ENCODE measurements at regions not wholly inside any gene's neighbourhood (a gene's known extent, or its start where the extent isn't known, plus 50 kb on each side); places are given as distances from the start of the nearest gene placed in this dataset.

GRCh38 chr14:43914041-43914693 lies 592.9 kb downstream of the FSCB start:
- Histone ChIP-seq H3K4me3 (no peak overlapping the region), H3K4me2 (no peak overlapping the region), H3K36me3 (ENCODE audit: insufficient read depth) (no peaks in the 10 kb centered on the region), H4K20me1 (replicated peaks; ENCODE audit: insufficient read depth) (no peaks in the 10 kb centered on the region), H3K79me2 (replicated peaks; ENCODE audit: insufficient read depth) (no peaks in the 10 kb centered on the region), H3K27ac (ENCODE audit: low read depth) (no peak overlapping the region), H3K27me3 (ENCODE audit: insufficient read depth) (no peaks in the 10 kb centered on the region), H2AFZ (peak overlapping the region; percentile 38; the same call in 1 of the 2 replicates), H3K4me1 (ENCODE audit: insufficient read depth) (no peaks in the 10 kb centered on the region), H3K9me2 (ENCODE audit: insufficient read depth) (no peaks in the 10 kb centered on the region), H3F3A (replicated peaks; ENCODE audit: low read depth) (no peaks in the 10 kb centered on the region)
- TF ChIP-seq JUNB (IDR thresholded peaks at IDR 0.05; ENCODE audit: unreplicated experiment) (no peak), ZNF114 (CRISPR knock-in tag; IDR thresholded peaks at IDR 0.05) (no peak), EZH2 (IDR thresholded peaks at IDR 0.05; ENCODE audit: low read depth, unreplicated experiment) (no peak)
- TF ChIP-seq, protein P1, sequence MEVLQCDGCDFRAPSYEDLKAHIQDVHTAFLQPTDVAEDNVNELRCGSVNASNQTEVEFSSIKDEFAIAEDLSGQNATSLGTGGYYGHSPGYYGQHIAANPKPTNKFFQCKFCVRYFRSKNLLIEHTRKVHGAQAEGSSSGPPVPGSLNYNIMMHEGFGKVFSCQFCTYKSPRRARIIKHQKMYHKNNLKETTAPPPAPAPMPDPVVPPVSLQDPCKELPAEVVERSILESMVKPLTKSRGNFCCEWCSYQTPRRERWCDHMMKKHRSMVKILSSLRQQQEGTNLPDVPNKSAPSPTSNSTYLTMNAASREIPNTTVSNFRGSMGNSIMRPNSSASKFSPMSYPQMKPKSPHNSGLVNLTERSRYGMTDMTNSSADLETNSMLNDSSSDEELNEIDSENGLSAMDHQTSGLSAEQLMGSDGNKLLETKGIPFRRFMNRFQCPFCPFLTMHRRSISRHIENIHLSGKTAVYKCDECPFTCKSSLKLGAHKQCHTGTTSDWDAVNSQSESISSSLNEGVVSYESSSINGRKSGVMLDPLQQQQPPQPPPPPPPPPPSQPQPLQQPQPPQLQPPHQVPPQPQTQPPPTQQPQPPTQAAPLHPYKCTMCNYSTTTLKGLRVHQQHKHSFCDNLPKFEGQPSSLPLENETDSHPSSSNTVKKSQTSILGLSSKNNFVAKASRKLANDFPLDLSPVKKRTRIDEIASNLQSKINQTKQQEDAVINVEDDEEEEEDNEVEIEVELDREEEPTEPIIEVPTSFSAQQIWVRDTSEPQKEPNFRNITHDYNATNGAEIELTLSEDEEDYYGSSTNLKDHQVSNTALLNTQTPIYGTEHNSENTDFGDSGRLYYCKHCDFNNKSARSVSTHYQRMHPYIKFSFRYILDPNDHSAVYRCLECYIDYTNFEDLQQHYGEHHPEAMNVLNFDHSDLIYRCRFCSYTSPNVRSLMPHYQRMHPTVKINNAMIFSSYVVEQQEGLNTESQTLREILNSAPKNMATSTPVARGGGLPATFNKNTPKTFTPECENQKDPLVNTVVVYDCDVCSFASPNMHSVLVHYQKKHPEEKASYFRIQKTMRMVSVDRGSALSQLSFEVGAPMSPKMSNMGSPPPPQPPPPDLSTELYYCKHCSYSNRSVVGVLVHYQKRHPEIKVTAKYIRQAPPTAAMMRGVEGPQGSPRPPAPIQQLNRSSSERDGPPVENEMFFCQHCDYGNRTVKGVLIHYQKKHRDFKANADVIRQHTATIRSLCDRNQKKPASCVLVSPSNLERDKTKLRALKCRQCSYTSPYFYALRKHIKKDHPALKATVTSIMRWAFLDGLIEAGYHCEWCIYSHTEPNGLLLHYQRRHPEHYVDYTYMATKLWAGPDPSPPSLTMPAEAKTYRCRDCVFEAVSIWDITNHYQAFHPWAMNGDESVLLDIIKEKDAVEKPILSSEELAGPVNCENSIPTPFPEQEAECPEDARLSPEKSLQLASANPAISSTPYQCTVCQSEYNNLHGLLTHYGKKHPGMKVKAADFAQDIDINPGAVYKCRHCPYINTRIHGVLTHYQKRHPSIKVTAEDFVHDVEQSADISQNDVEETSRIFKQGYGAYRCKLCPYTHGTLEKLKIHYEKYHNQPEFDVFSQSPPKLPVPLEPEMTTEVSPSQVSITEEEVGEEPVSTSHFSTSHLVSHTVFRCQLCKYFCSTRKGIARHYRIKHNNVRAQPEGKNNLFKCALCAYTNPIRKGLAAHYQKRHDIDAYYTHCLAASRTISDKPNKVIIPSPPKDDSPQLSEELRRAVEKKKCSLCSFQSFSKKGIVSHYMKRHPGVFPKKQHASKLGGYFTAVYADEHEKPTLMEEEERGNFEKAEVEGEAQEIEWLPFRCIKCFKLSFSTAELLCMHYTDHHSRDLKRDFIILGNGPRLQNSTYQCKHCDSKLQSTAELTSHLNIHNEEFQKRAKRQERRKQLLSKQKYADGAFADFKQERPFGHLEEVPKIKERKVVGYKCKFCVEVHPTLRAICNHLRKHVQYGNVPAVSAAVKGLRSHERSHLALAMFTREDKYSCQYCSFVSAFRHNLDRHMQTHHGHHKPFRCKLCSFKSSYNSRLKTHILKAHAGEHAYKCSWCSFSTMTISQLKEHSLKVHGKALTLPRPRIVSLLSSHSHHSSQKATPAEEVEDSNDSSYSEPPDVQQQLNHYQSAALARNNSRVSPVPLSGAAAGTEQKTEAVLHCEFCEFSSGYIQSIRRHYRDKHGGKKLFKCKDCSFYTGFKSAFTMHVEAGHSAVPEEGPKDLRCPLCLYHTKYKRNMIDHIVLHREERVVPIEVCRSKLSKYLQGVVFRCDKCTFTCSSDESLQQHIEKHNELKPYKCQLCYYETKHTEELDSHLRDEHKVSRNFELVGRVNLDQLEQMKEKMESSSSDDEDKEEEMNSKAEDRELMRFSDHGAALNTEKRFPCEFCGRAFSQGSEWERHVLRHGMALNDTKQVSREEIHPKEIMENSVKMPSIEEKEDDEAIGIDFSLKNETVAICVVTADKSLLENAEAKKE (CRISPR knock-in tag; IDR thresholded peaks at IDR 0.05): no peak
- TF ChIP-seq, protein P2, sequence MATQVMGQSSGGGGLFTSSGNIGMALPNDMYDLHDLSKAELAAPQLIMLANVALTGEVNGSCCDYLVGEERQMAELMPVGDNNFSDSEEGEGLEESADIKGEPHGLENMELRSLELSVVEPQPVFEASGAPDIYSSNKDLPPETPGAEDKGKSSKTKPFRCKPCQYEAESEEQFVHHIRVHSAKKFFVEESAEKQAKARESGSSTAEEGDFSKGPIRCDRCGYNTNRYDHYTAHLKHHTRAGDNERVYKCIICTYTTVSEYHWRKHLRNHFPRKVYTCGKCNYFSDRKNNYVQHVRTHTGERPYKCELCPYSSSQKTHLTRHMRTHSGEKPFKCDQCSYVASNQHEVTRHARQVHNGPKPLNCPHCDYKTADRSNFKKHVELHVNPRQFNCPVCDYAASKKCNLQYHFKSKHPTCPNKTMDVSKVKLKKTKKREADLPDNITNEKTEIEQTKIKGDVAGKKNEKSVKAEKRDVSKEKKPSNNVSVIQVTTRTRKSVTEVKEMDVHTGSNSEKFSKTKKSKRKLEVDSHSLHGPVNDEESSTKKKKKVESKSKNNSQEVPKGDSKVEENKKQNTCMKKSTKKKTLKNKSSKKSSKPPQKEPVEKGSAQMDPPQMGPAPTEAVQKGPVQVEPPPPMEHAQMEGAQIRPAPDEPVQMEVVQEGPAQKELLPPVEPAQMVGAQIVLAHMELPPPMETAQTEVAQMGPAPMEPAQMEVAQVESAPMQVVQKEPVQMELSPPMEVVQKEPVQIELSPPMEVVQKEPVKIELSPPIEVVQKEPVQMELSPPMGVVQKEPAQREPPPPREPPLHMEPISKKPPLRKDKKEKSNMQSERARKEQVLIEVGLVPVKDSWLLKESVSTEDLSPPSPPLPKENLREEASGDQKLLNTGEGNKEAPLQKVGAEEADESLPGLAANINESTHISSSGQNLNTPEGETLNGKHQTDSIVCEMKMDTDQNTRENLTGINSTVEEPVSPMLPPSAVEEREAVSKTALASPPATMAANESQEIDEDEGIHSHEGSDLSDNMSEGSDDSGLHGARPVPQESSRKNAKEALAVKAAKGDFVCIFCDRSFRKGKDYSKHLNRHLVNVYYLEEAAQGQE (IDR thresholded peaks at IDR 0.05; ENCODE audit: unreplicated experiment): no peak
- H3K4me1 Mint-ChIP-seq: no peaks in the 10 kb centered on the region
- H3K36me3 Mint-ChIP-seq (ENCODE audit: low read depth): no peaks in the 10 kb centered on the region; the same call in 2 of the 3 replicates
- no peak for ATAC-seq
- H3K4me3 Mint-ChIP-seq: no peak overlapping the region
- H3K9me3 Mint-ChIP-seq: no peaks in the 10 kb centered on the region
- no peak overlapping the region for H3K27ac Mint-ChIP-seq
- H3K27me3 Mint-ChIP-seq (ENCODE audit: insufficient read depth, low read depth, poor library complexity): no peaks in the 10 kb centered on the region
- no peak for DNase-seq (ENCODE audit: low spot score)

Data from GM23338 (cell line).